Ascending aorta (tissue), 2 donors: ENCODE measurements at regions not wholly inside any gene's neighbourhood (a gene's known extent, or its start where the extent isn't known, plus 50 kb on each side); places are given as distances from the start of the nearest gene placed in this dataset.

Experiments used
- DNase-seq, 2 donors: peaks; one replicate each; pipeline ENCODE4 v3.0.0-alpha.2; 2019; ENCODE audit warnings: low spot score in 2 of 2
- H3K27ac ChIP-seq, 2 donors: fragments of 200-600 bp; sonication (generic); one replicate each; pipeline ENCODE4 v1.5.1; 2016 to 2017; ENCODE audit warnings: mild to moderate bottlenecking in 1 of 2
- H3K27me3 ChIP-seq: fragments of 200-600 bp; sonication (generic); one replicate; pipeline ENCODE4 v1.5.1; 2017
- H3K36me3 ChIP-seq, 2 donors: fragments of 200-600 bp; sonication (generic); one replicate each; pipeline ENCODE4 v1.5.1; 2016
- H3K4me1 ChIP-seq, 2 donors: fragments of 200-600 bp; sonication (generic); one replicate each; pipeline ENCODE4 v1.5.1; 2016 to 2017; ENCODE audit warnings: mild to moderate bottlenecking in 1 of 2
- H3K4me3 ChIP-seq, 2 donors: fragments of 200-600 bp; sonication (generic); one replicate each; pipeline ENCODE4 v1.5.1; 2016 to 2017; ENCODE audit warnings: mild to moderate bottlenecking in 1 of 2
- H3K9me3 ChIP-seq, 2 donors: fragments of 200-600 bp; sonication (generic); one replicate each; pipeline ENCODE4 v1.5.1; 2016
- CTCF ChIP-seq, 3 experiments: fragments of 200-600 bp in 2 of 3; fragments of 450-650 bp in 1 of 3; sonication (generic) in 2 of 3; IDR thresholded peaks; one replicate each; pipeline ENCODE4 v1.5.1; 2016 to 2019; ENCODE audit warnings: antibody characterized with exemption in 3 of 3, mild to moderate bottlenecking in 1 of 3, moderate library complexity in 1 of 3
- intact Hi-C: fragments of 100-400 bp; cut with DNase I; formaldehyde crosslinking; loops from one replicate; pipeline ENCODE4 v1.15.1; 2023

DNA sequence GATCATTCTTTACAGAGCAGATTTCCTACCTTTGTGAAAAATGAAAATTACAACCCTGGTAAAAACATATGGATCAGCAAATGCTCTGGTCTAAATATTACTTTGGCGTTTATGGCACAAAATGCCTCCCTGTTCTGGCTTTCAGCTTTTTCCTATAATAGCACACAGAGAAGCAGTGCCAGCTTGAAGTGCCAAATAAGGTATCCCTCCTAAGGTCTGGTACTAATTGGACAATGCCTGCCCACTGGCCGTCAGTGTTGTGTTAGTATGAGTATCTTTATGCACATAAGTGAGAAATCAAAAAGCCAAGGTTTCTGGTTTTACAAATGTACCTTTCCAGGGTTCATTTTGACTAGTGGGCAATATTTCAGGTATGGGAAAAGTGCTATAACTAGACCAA is 1293.7 kb upstream of the FAM98A start:
- no peak overlapping the region for H3K27ac ChIP-seq

DNA sequence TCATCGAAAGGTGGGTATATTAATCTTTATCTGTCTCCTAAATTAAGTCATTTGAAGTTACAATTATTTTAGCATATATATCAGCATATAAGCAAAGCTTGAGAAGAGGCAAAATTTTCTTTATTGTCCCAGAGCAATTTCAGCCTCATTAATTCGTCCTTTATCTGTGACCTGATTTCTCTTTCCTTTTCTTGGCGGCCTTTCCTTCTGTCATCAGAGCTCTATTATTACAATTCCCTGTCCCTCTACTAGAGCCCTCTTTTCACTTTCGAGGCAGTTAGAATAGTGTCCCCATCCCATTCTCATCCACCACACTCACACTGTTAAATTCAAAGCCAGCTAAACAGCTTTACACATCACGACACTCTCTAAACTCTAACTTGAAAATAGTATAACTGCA is 1293.2 kb upstream of the FAM98A start:
- intact Hi-C loops = no loop called here
- H3K27ac ChIP-seq = no peak overlapping the region
- no peak for TF ChIP-seq CTCF (IDR thresholded peaks at IDR 0.05)
- DNase-seq = no peak
- H3K4me3 ChIP-seq = no peak overlapping the region
- no peaks in the 10 kb centered on the region for H3K27me3 ChIP-seq
- no peaks in the 10 kb centered on the region for H3K9me3 ChIP-seq
- no peaks in the 10 kb centered on the region for H3K4me1 ChIP-seq
- no peaks in the 10 kb centered on the region for H3K36me3 ChIP-seq

More for the DNA sequence above, 1293.7 kb upstream of the FAM98A start:
- H3K9me3 ChIP-seq = no peaks in the 10 kb centered on the region
- intact Hi-C loops = no loop called here
- H3K27me3 ChIP-seq = no peaks in the 10 kb centered on the region
- no peaks in the 10 kb centered on the region for H3K4me1 ChIP-seq
- H3K36me3 ChIP-seq = no peaks in the 10 kb centered on the region
- no peak for TF ChIP-seq CTCF (IDR thresholded peaks at IDR 0.05)
- DNase-seq = no peak
- H3K4me3 ChIP-seq = no peak overlapping the region

GRCh38 chr2:34875091-34875745 is 1276.1 kb upstream of the FAM98A start:
- no peak for TF ChIP-seq CTCF (IDR thresholded peaks at IDR 0.05)
- DNase-seq = no peak
- Histone ChIP-seq H3K36me3 (no peaks in the 10 kb centered on the region), H3K27ac (no peak overlapping the region), H3K27me3 (no peaks in the 10 kb centered on the region), H3K4me1 (no peaks in the 10 kb centered on the region), H3K9me3 (no peaks in the 10 kb centered on the region), H3K4me3 (no peak overlapping the region)
- intact Hi-C loops = no loop called here

DNA sequence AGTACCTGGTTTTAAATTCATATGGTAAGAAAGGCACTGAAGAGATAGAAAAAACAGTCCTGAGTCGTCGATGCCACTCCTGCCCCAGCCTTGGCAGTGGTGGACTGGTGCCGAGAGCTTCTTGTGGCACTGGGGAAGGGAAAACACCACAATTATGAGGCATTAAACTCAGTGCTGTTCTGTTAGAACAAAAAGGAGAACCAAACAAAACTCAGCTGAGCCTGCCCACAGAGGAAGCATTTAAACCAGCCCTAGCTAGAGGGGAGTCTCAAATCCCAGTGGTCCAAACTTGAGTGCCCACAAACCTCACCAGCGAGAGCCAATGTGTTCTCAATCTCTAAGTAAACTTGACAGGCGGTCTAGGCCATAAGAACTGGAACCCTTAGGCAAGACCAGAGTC is 1254.5 kb upstream of the FAM98A start:
- no peak for DNase-seq
- Histone ChIP-seq H3K27ac (no peak overlapping the region), H3K4me1 (no peaks in the 10 kb centered on the region), H3K27me3 (no peaks in the 10 kb centered on the region), H3K9me3 (no peaks in the 10 kb centered on the region), H3K4me3 (no peak overlapping the region), H3K36me3 (no peaks in the 10 kb centered on the region)
- no peak for TF ChIP-seq CTCF (IDR thresholded peaks at IDR 0.05)
- intact Hi-C loops = no loop called here

DNA sequence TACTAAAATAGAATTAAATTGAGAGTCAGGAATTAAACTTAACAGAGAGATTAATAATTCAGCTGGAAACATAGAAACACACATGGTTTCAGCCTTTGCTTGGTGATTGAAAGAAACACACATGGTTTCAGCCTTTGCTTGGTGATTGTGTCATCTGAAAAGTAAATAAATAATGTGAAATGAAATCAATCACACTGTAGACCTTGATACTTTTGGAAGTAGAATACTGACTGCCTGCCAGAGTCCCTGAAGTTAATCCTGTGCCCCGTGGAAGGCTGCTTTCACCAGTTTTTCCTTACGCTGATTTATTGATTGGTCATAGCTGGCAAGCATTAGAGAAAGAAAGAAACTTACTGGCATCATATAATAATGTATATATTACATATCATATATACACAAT is 1252.7 kb upstream of the FAM98A start:
- Histone ChIP-seq H3K27ac (no peak overlapping the region), H3K27me3 (no peaks in the 10 kb centered on the region), H3K4me1 (no peaks in the 10 kb centered on the region), H3K36me3 (no peaks in the 10 kb centered on the region), H3K4me3 (no peak overlapping the region), H3K9me3 (no peaks in the 10 kb centered on the region)
- DNase-seq = no peak
- intact Hi-C loops = no loop called here
- TF ChIP-seq CTCF (IDR thresholded peaks at IDR 0.05) = no peak

DNA sequence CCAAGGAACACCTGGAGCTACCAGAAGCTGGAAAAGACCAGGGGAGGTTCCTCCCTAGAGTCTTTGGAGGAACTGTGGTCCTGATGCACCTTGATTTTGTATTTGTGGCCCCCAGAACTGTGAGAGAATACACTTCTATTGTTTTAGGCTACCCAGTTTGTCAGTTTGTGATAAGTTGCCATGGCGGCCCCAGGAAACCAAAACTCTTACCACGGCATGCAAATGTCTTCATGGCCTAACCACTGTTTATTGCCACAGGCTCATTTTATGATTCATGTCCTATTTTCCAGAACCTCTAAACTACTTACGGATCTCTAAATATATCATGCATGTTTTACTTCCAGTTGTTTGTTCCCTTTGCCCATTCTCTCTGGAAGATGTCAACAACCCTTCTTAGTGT is 1250.7 kb upstream of the FAM98A start:
- Histone ChIP-seq H3K36me3 (no peaks in the 10 kb centered on the region), H3K4me3 (no peak overlapping the region), H3K4me1 (no peaks in the 10 kb centered on the region), H3K27ac (no peak overlapping the region), H3K27me3 (no peaks in the 10 kb centered on the region), H3K9me3 (no peaks in the 10 kb centered on the region)
- no peak for DNase-seq
- TF ChIP-seq CTCF (IDR thresholded peaks at IDR 0.05) = no peak
- intact Hi-C loops = no loop called here
